Heart left ventricle (tissue), 16 donors: ENCODE measurements at regions not wholly inside any gene's neighbourhood (a gene's known extent, or its start where the extent isn't known, plus 50 kb on each side); places are given as distances from the start of the nearest gene placed in this dataset.
"Not testable (repeated sequence)": the region's sequence is repeated elsewhere in the genome, so short reads cannot be mapped to it uniquely, and the experiment has no call there.

Experiments
- ATAC-seq, 4 donors: fragments of 200-7000 bp; cut with Tn5 transposase; one replicate each; pipeline ENCODE4 v1.9.1; 2020 to 2022; ENCODE audit warnings: moderate library complexity in 4 of 4, mild to moderate bottlenecking in 3 of 4, moderate number of reproducible peaks in 1 of 4
- DNase-seq, 5 donors: peaks; one replicate each; pipeline ENCODE4 v3.0.0-alpha.2; 2020
- H3K27ac ChIP-seq, 12 donors: fragments of 200-600 bp; sonication (generic) in 4 of 12; one replicate each; pipeline versions ENCODE4 v1.5.0 to v1.8.0; 2016 to 2022; ENCODE audit warnings: mild to moderate bottlenecking in 2 of 12
- H3K27me3 ChIP-seq, 9 donors: fragments of 200-600 bp; sonication (generic) in 2 of 9; one replicate each; pipeline versions ENCODE4 v1.5.1 to v1.8.0; 2016 to 2022; ENCODE audit warnings: mild to moderate bottlenecking in 3 of 9
- H3K36me3 ChIP-seq, 9 donors: fragments of 200-600 bp; sonication (generic) in 2 of 9; one replicate each; pipeline versions ENCODE4 v1.5.0 to v1.8.0; 2018 to 2022; ENCODE audit warnings: mild to moderate bottlenecking in 2 of 9
- H3K4me1 ChIP-seq, 12 donors: fragments of 200-600 bp; sonication (generic) in 4 of 12; one replicate each; pipeline versions ENCODE4 v1.5.0 to v1.8.0; 2016 to 2022; ENCODE audit warnings: mild to moderate bottlenecking in 3 of 12
- H3K4me3 ChIP-seq, 12 donors: fragments of 200-600 bp; sonication (generic) in 4 of 12; one replicate each; pipeline versions ENCODE4 v1.5.0 to v1.8.0; 2017 to 2022; ENCODE audit warnings: mild to moderate bottlenecking in 9 of 12, moderate library complexity in 4 of 12
- H3K9me3 ChIP-seq, 12 donors: fragments of 200-600 bp; sonication (generic) in 4 of 12; one replicate each; pipeline versions ENCODE4 v1.5.0 to v1.8.0; 2016 to 2022; ENCODE audit warnings: mild to moderate bottlenecking in 1 of 12
- POLR2A ChIP-seq, 2 donors: fragments of 450-650 bp; IDR thresholded peaks; one replicate each; pipeline ENCODE4 v1.6.1; 2017; ENCODE audit warnings: antibody characterized with exemption in 2 of 2, mild to moderate bottlenecking in 2 of 2, moderate library complexity in 2 of 2
- WGBS, 4 donors: extraction: QIAGEN DNeasy Blood & Tissue Kit in 2 of 4; methylation state at CpG; one replicate each; pipeline versions ENCODE4 v1.1.5 to v1.1.7; 2013 to 2018; 5-methylcytosine and 5-hydroxymethylcytosine counted together
- intact Hi-C, 10 donors: fragments of 100-400 bp; cut with DNase I; formaldehyde crosslinking; loops; one replicate each; pipeline versions ENCODE4 v1.11.1 to v1.14.2; 2022
- TF ChIP-seq, protein P1 (sequence below), 12 donors: fragments of 200-600 bp; sonication (generic) in 4 of 12; IDR thresholded peaks; one replicate each; pipeline versions ENCODE4 v1.5.0 to v1.8.0; 2018 to 2022; ENCODE audit warnings: antibody characterized with exemption in 12 of 12, mild to moderate bottlenecking in 5 of 12
- donor health status: ischemic (EF 13 %, LVEDD 7.1; RV severe dilation, severe dysfunction).
- donor health status: healthy with polysubstance abuse.
- donor health status: DM: no; HTN: yes; CAD: no.
- donor health status: DM: no; HTN: no; CAD: no.
- donor health status: ischemic (EF 25% LVEDD 6.9; RV normal size, moderate dysfunction).
- donor health status: ischemic (EF 25% LVEDD 5.7; RV mildly dilated, moderate dysfunction).
- donor health status: healthy.
- donor health status: DM: yes; HTN: yes; CAD: no.
- donor health status: ischemic (EF 35%, LVEDD 5.7; RV mildly dilated, moderate dysfunction).
- donor health status: nonischemic (EF 11% LVEDD 7.7; RV severe dilation, severe dysfunction).
- donor health status: DM: yes; HTN: yes; CAD: no.
- donor health status: PGD.
- donor health status: ischemic (EF 29% LVEDD 5.4; RV normal size, mild dysfunction).
- donor health status: nonischemic (EF 23%, LVEDD 6.1; RV moderate dilation, normal function).

DNA sequence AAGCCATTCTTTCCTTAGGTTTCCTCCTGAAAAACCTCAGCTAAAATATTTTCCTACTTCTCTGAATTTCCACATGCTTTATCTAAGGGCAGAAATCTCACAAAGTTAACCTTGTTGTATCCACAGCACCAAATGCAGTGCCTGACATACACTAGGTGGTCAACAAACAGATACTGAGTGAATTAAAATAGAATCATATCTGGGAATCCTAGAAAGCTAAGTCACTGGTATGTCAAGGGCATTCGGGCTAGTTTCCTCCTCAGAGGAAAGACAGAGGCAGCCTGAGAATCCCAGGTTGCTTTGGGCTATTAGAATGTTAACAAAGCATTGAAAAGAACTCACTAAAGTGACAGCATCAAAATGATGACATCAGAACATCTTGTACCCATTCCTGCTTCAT is 132.7 kb upstream of the F13A1 start:
- peak in 2 of 4 donors; percentile 38 to 52 for ATAC-seq

DNA sequence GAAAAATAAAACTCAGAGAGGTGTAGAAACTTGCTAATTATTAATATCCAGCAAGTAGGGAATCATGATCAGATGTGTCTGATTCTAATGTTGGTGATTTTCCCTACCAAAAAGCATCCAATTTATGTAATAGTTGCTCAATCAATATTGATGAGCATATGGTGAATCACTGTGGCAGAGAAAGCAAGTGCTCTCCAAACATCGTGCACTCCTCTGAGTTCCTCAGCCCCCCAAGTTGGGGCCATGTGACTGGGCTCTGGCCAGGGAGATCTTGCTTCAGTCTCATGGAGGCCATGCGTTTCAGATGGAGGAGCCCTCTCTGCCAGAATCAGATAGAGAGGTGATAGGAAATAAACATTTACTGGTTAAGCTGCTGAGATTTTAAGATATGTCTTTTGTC is 133.2 kb upstream of the LY86 start:
- Histone ChIP-seq H3K27me3 (no peaks in the 10 kb centered on the region), H3K4me1 (peaks cover 0 to 20% (median 6%) of the 10 kb centered on the region in 12 donors), H3K27ac (no peak overlapping the region), H3K9me3 (peaks cover 0 to 4% (median 0%) of the 10 kb centered on the region in 12 donors), H3K4me3 (no peak overlapping the region), H3K36me3 (no peaks in the 10 kb centered on the region)
- ATAC-seq (no peak), DNase-seq (no peak)
- TF ChIP-seq, protein P1, sequence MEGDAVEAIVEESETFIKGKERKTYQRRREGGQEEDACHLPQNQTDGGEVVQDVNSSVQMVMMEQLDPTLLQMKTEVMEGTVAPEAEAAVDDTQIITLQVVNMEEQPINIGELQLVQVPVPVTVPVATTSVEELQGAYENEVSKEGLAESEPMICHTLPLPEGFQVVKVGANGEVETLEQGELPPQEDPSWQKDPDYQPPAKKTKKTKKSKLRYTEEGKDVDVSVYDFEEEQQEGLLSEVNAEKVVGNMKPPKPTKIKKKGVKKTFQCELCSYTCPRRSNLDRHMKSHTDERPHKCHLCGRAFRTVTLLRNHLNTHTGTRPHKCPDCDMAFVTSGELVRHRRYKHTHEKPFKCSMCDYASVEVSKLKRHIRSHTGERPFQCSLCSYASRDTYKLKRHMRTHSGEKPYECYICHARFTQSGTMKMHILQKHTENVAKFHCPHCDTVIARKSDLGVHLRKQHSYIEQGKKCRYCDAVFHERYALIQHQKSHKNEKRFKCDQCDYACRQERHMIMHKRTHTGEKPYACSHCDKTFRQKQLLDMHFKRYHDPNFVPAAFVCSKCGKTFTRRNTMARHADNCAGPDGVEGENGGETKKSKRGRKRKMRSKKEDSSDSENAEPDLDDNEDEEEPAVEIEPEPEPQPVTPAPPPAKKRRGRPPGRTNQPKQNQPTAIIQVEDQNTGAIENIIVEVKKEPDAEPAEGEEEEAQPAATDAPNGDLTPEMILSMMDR (IDR thresholded peaks at IDR 0.05), result no peak
- TF ChIP-seq POLR2A (IDR thresholded peaks at IDR 0.05), result no peak
- WGBS, 4 donors, result 81 to 85% (median 83%) methylated on average over 2 of the region's 2 CpGs
- intact Hi-C loops, result no loop called here

More for the DNA sequence above, 132.7 kb upstream of the F13A1 start:
- H3K27me3 ChIP-seq, result no peaks in the 10 kb centered on the region
- H3K9me3 ChIP-seq, result no peaks in the 10 kb centered on the region
- TF ChIP-seq, protein P1 (IDR thresholded peaks at IDR 0.05), result no peak
- no peak for TF ChIP-seq POLR2A (IDR thresholded peaks at IDR 0.05)
- H3K36me3 ChIP-seq, result no peaks in the 10 kb centered on the region
- H3K4me1 ChIP-seq, result peaks cover 0 to 20% (median 6%) of the 10 kb centered on the region in 12 donors
- no peak for DNase-seq
- no peak overlapping the region for H3K4me3 ChIP-seq
- H3K27ac ChIP-seq, result peak overlapping the region in 1 of 12 donors; percentile 46
- intact Hi-C loops, result loop anchor here in 1 of 10 donors (5.0 kb wide), 1 partner anchor 136 kb away; no protein-coding TSS in a partner anchor
- 22 to 35% (median 34%) methylated on average over 1 of the region's 1 CpG for WGBS, 4 donors

DNA sequence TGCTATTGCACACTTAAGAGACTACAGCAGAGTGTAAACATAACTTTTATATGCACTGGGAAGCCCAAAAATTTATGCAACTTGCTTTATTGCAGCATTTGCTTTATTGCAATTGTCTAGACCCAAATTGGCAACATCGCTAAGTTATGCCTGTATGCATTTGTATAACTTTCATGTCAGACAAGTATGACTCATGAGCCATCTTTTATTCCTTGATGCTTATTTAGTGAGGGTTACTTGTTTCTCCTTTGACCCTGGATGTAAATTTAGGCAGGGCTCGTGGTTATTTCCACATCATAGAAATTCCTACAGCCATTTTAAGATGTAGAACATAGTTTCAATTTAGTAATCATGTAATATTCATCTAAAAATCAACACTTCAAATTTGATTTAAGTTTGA is 130.3 kb upstream of the LY86 start:
- DNase-seq, result no peak
- TF ChIP-seq POLR2A (IDR thresholded peaks at IDR 0.05), result no peak
- TF ChIP-seq, protein P1 (IDR thresholded peaks at IDR 0.05), result no peak
- WGBS, 4 donors, result 71 to 79% (median 71%) methylated on average over 2 of the region's 2 CpGs

DNA sequence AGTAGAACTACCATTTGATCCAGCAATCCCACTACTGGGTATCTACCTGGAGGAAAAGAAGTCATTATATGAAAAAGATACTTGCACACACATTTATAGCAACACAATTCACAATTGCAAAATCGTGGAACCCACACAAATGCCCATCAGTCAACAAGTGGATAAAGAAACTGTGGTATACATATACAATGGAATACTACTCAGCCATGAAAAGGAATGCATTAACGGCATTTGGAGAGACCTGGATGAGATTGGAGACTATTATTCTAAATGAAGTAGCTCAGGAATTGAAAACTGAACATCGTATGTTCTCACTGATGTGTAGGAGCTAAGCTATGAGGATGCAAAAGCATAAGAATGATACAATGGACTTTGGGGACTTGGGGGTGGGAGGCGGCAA is 128.6 kb upstream of the LY86 start:
- intact Hi-C loops, ATAC-seq, DNase-seq, H3K27ac ChIP-seq, H3K4me1 ChIP-seq, H3K4me3 ChIP-seq, H3K9me3 ChIP-seq, H3K36me3 ChIP-seq, H3K27me3 ChIP-seq: not testable (repeated sequence)
- WGBS, 4 donors, result 79 to 86% (median 83%) methylated on average over 4 of the region's 4 CpGs

More for the DNA sequence above, 130.3 kb upstream of the LY86 start:
- H3K36me3 ChIP-seq, result no peaks in the 10 kb centered on the region
- intact Hi-C loops, result no loop called here
- no peak for ATAC-seq
- no peak overlapping the region for H3K27ac ChIP-seq
- no peaks in the 10 kb centered on the region for H3K27me3 ChIP-seq
- H3K4me1 ChIP-seq, result no peaks in the 10 kb centered on the region
- H3K9me3 ChIP-seq, result peaks cover 0 to 4% (median 0%) of the 10 kb centered on the region in 12 donors
- no peak overlapping the region for H3K4me3 ChIP-seq

DNA sequence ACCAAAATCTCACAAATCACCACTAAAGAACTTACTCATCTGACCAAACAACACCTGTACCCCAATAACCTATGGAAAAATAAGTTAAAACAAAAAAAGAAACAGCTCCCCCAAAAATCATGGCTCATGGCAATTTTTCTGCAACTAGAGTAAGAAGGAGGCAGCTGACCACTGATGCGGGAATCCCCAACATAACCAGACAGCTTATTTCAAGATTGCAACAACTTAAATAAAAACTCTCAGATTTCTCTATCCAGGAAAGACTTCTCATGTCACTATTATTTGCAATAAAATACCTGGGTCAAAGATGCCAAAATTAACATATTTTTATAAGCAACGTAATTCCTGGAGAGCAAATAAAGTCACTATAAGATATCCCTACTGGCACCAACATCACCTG is 128.1 kb upstream of the LY86 start:
- no peaks in the 10 kb centered on the region for H3K4me1 ChIP-seq
- intact Hi-C loops, result no loop called here
- WGBS, 4 donors, result 87 to 91% (median 90%) methylated on average over 2 of the region's 2 CpGs
- H3K27me3 ChIP-seq, result no peaks in the 10 kb centered on the region
- no peak for TF ChIP-seq POLR2A (IDR thresholded peaks at IDR 0.05)
- TF ChIP-seq, protein P1 (IDR thresholded peaks at IDR 0.05), result no peak
- ATAC-seq (no peak), DNase-seq (no peak)
- H3K9me3 ChIP-seq, result peaks cover 0 to 4% (median 0%) of the 10 kb centered on the region in 12 donors
- H3K27ac ChIP-seq, result no peak overlapping the region
- no peaks in the 10 kb centered on the region for H3K36me3 ChIP-seq
- H3K4me3 ChIP-seq, result no peak overlapping the region
